GM23248 (cell line): ENCODE measurements at regions not wholly inside any gene's neighbourhood (a gene's known extent, or its start where the extent isn't known, plus 50 kb on each side); places are given as distances from the start of the nearest gene placed in this dataset.

ENCODE experiments used
- DNase-seq: peaks from one replicate; pipeline ENCODE4 v3.0.0-alpha.2; 2015
- H2AFZ ChIP-seq: fragments of 200-600 bp; sonication (generic); 2 replicates; pipeline ENCODE4 v1.6.1; 2016; ENCODE audit warnings: antibody characterized with exemption
- H3F3A ChIP-seq: fragments of 200-600 bp; sonication (generic); 2 replicates; pipeline ENCODE4 v1.6.1; 2016; ENCODE audit warnings: mild to moderate bottlenecking, antibody characterized with exemption, mixed run types; ENCODE audit not compliant: insufficient read depth
- H3K27ac ChIP-seq: fragments of 200-600 bp; sonication (generic); 2 replicates; pipeline ENCODE4 v1.5.1; 2016; ENCODE audit warnings: mild to moderate bottlenecking
- H3K27me3 ChIP-seq: fragments of 200-600 bp; sonication (generic); replicated peaks from 2 replicates; pipeline ENCODE4 v1.6.1; 2016; ENCODE audit warnings: mild to moderate bottlenecking; ENCODE audit not compliant: insufficient read depth
- H3K36me3 ChIP-seq: fragments of 200-600 bp; sonication (generic); 2 replicates; pipeline ENCODE4 v1.6.1; 2016; ENCODE audit warnings: low read depth, mild to moderate bottlenecking
- H3K4me1 ChIP-seq: fragments of 200-600 bp; sonication (generic); 2 replicates; pipeline ENCODE4 v1.6.1; 2016; ENCODE audit warnings: mild to moderate bottlenecking; ENCODE audit not compliant: insufficient read depth
- H3K4me2 ChIP-seq: fragments of 200-600 bp; sonication (generic); one replicate; pipeline ENCODE4 v1.6.1; 2016; ENCODE audit warnings: mild to moderate bottlenecking; ENCODE audit not compliant: unreplicated experiment
- H3K4me3 ChIP-seq: fragments of 200-600 bp; sonication (generic); 2 replicates; pipeline ENCODE4 v1.5.1; 2016; ENCODE audit warnings: mild to moderate bottlenecking
- H3K79me2 ChIP-seq: fragments of 200-600 bp; sonication (generic); 2 replicates; pipeline ENCODE4 v1.6.1; 2016; ENCODE audit warnings: mild to moderate bottlenecking; ENCODE audit not compliant: insufficient read depth
- H3K9ac ChIP-seq: fragments of 200-600 bp; sonication (generic); 2 replicates; pipeline ENCODE4 v1.6.1; 2016; ENCODE audit warnings: mild to moderate bottlenecking
- H3K9me2 ChIP-seq: fragments of 200-600 bp; sonication (generic); 2 replicates; pipeline ENCODE4 v1.6.1; 2016; ENCODE audit warnings: mixed run types, mild to moderate bottlenecking, moderate library complexity; ENCODE audit not compliant: insufficient read depth
- H3K9me3 ChIP-seq: fragments of 200-600 bp; sonication (generic); one replicate; pipeline ENCODE4 v1.6.1; 2017; ENCODE audit warnings: low read depth
- H4K20me1 ChIP-seq: fragments of 200-600 bp; sonication (generic); 2 replicates; pipeline ENCODE4 v1.6.0; 2016; ENCODE audit not compliant: insufficient read depth
- EZH2 ChIP-seq: fragments of 200-600 bp; sonication (generic); IDR thresholded peaks from 2 replicates; pipeline ENCODE4 v1.6.1; 2018; ENCODE audit warnings: antibody characterized with exemption, mild to moderate bottlenecking; ENCODE audit not compliant: insufficient read depth, poor library complexity, severe bottlenecking
- EZH2phosphoT487 ChIP-seq: fragments of 200-600 bp; sonication (generic); IDR thresholded peaks from 2 replicates; pipeline ENCODE4 v1.6.1; 2018; ENCODE audit warnings: antibody characterized with exemption, moderate library complexity, mild to moderate bottlenecking, low read depth; ENCODE audit not compliant: insufficient read depth
- WGBS, 2 experiments: methylation state at CpG; one replicate each; pipeline ENCODE4 v1.1.6; 2015 to 2017; ENCODE audit warnings: low lambda C conversion rate in 2 of 2, low coverage in 1 of 2; ENCODE audit errors: missing lambda C conversion rate in 2 of 2; 5-methylcytosine and 5-hydroxymethylcytosine counted together
- in situ Hi-C: fragments of 300-500 bp; cut with MboI; formaldehyde crosslinking; loops from 2 replicates; pipeline ENCODE4 v1.15.0; 2020

DNA sequence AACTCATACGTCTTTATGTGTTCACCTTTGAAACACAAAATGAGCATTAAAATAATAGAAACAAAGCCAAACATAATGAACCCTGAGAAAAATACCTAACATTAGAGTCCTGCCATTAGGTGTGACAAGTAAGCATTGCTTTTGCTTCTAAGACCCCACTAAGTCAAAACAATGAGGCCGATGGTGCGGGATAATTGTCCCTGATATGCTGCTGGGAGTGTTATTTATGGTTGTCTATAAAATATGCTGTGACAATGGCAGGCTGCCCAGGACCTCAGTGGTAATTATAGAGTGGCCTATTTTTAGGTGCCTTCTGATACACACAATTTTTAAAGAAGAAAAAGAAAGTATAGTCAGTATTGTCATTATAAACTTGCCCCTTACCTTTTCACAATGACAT is 1423.1 kb downstream of the AMY1C start:
- H3K9me3 ChIP-seq: no peaks in the 10 kb centered on the region
- H3K9ac ChIP-seq: no peak overlapping the region
- H3F3A ChIP-seq: no peaks in the 10 kb centered on the region
- H2AFZ ChIP-seq: no peak overlapping the region
- 15 to 22% methylated on average over 3 of the region's 3 CpGs for WGBS, 2 experiments
- no peaks in the 10 kb centered on the region for H4K20me1 ChIP-seq
- no peaks in the 10 kb centered on the region for H3K9me2 ChIP-seq
- no peak for DNase-seq
- TF ChIP-seq EZH2phosphoT487: no peak
- no peak for TF ChIP-seq EZH2
- H3K4me1 ChIP-seq: no peaks in the 10 kb centered on the region
- H3K27me3 ChIP-seq: no peaks in the 10 kb centered on the region
- H3K4me3 ChIP-seq: no peak overlapping the region
- no peak overlapping the region for H3K4me2 ChIP-seq
- H3K27ac ChIP-seq: no peak overlapping the region
- no peaks in the 10 kb centered on the region for H3K36me3 ChIP-seq
- no peaks in the 10 kb centered on the region for H3K79me2 ChIP-seq
- in situ Hi-C loops: no loop called here

DNA sequence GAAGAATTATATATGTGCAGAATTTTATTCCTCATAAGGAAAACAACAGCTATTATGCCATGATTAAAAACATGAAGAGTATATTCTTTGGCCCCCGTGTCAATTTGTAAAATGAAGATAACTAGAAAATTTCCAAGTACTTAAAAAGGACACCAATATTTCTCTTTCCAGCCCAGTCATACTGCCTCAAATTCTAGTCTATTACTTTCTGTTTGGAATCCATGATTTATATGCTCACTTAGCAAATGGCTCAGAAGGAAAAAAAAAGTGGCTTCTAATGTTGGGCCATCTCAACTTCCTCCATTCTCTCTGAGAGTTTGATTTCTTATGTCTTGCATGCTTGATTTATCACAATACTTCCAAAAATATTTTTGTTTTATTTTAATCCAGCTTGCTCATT is 1431.1 kb downstream of the AMY1C start:
- Histone ChIP-seq H3K79me2 (no peaks in the 10 kb centered on the region), H3K27ac (no peak overlapping the region), H2AFZ (no peak overlapping the region), H3K9me2 (no peaks in the 10 kb centered on the region), H3K9ac (no peak overlapping the region), H3K27me3 (no peaks in the 10 kb centered on the region), H3K4me3 (no peak overlapping the region), H3K4me1 (no peaks in the 10 kb centered on the region), H3F3A (no peaks in the 10 kb centered on the region), H4K20me1 (no peaks in the 10 kb centered on the region), H3K4me2 (no peak overlapping the region), H3K36me3 (no peaks in the 10 kb centered on the region), H3K9me3 (no peaks in the 10 kb centered on the region)
- WGBS, 2 experiments: 30 to 57% methylated on average over 1 of the region's 1 CpG
- DNase-seq: no peak
- in situ Hi-C loops: no loop called here
- TF ChIP-seq EZH2phosphoT487 (no peak), EZH2 (no peak)

DNA sequence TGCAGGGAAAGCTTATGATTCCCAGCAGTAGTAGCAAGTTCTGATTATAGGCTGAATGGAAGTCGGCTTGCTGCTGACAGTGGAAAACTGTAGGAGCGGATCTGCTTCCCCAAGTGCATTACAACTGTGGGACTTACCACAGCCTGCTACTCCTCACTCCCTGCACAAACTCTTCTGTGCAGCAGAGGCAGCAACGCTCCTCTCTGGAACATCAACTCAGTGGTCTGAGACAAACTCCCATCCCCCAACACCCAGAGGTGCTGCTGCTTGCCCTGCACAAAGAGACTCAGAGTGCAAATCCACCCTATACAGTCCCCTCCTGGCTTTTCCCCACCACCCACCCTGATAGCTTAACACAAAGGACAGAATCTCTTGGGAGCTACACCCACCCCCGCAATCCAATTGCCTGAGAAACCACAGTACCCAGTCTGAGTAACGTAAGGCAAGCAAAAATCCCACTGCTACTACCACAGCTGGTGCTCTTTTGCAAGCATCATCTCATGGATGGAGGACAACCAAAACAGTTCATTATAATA is 1455.2 kb downstream of the AMY1C start:
- Histone ChIP-seq H3K79me2 (no peaks in the 10 kb centered on the region), H3F3A (no peaks in the 10 kb centered on the region), H3K36me3 (no peaks in the 10 kb centered on the region), H2AFZ (no peak overlapping the region), H3K4me3 (no peak overlapping the region), H3K9me2 (no peaks in the 10 kb centered on the region), H3K9me3 (no peaks in the 10 kb centered on the region), H3K27ac (no peak overlapping the region), H3K9ac (no peak overlapping the region), H3K4me1 (no peaks in the 10 kb centered on the region), H3K27me3 (no peaks in the 10 kb centered on the region), H3K4me2 (no peak overlapping the region), H4K20me1 (no peaks in the 10 kb centered on the region)
- TF ChIP-seq EZH2 (no peak), EZH2phosphoT487 (no peak)
- in situ Hi-C loops: no loop called here
- WGBS, 2 experiments: 26 to 27% methylated on average over 5 of the region's 5 CpGs
- no peak for DNase-seq

DNA sequence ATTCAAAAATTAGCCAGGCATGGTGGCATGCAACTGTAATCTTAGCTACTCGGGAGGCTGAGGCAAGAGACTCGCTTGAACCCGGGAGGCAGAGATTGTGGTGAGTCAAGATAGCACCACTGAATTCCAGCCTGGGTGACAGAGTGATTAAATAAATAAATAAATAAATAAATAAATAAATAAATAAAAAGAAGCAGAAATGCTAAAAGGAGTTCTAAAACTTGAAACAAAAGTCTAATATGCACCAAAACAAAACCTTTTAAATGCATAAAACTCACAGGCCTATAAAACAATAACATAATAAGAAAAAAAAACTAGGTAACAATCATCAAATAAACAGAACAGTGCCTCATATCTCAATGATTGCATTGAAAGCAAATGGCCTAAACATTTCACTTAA is 1458.9 kb downstream of the AMY1C start:
- Histone ChIP-seq H3K27ac (no peak overlapping the region), H3K4me1 (no peaks in the 10 kb centered on the region), H3K4me2 (no peak overlapping the region), H3K79me2 (no peaks in the 10 kb centered on the region), H3K36me3 (no peaks in the 10 kb centered on the region), H3K4me3 (no peak overlapping the region), H3K27me3 (no peaks in the 10 kb centered on the region), H3K9me3 (no peaks in the 10 kb centered on the region), H2AFZ (no peak overlapping the region), H4K20me1 (no peaks in the 10 kb centered on the region), H3K9me2 (no peaks in the 10 kb centered on the region), H3K9ac (no peak overlapping the region), H3F3A (no peaks in the 10 kb centered on the region)
- TF ChIP-seq EZH2 (no peak), EZH2phosphoT487 (no peak)
- WGBS, 2 experiments: 50 to 62% methylated on average over 3 of the region's 3 CpGs
- in situ Hi-C loops: no loop called here
- DNase-seq: no peak

DNA sequence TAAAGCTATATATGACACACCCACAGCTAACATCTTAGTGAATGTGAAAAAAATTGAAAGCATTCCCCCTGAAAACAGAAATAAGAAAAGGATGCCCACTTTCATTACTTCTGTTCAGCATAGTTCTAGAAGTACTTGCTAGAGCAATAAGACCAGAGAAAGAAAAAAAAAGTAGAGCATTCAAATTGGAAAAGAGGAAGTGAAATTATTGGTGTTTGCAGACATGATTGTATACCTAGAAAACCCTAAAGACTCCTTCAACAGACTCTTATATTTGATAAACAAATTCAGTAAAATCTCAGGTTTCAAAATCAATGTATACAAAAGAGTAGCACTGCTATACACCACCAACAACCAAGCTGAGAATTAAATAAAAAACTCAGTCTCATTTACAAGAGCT is 1461.0 kb downstream of the AMY1C start:
- no peaks in the 10 kb centered on the region for H4K20me1 ChIP-seq
- no peaks in the 10 kb centered on the region for H3K4me1 ChIP-seq
- no peak overlapping the region for H3K27ac ChIP-seq
- no peak for DNase-seq
- no peaks in the 10 kb centered on the region for H3K9me3 ChIP-seq
- H3K4me2 ChIP-seq: no peak overlapping the region
- H3K36me3 ChIP-seq: no peaks in the 10 kb centered on the region
- in situ Hi-C loops: no loop called here
- no peak overlapping the region for H3K4me3 ChIP-seq
- H2AFZ ChIP-seq: no peak overlapping the region
- no peaks in the 10 kb centered on the region for H3K27me3 ChIP-seq
- TF ChIP-seq EZH2 (no peak), EZH2phosphoT487 (no peak)
- H3K9me2 ChIP-seq: no peaks in the 10 kb centered on the region
- no peak overlapping the region for H3K9ac ChIP-seq
- H3K79me2 ChIP-seq: no peaks in the 10 kb centered on the region
- no peaks in the 10 kb centered on the region for H3F3A ChIP-seq
